ENCODE measurements at regions not wholly inside any gene's neighbourhood (a gene's known extent, or its start where the extent isn't known, plus 50 kb on each side); places are given as distances from the start of the nearest gene placed in this dataset.

DNA sequence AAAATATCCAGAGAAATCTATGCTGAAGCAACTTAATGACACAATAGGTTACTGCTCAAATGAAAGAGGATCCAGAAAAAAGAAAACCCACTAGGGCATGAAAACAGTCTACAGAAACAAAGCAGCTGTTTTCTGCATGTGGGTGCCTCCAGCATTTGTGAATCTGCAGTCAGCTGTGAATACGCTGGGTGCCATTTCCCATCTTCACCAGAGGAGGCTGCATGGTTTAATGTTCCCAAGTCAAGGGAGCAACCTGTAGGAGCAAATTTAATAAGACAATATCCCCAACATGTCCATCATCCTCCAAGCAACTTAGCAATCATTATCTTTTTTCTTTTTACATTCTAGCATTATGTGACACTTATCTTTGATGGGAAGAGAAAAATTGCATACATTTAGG lies 396.6 kb downstream of the BRINP2 start:
- peak; percentile 8 for DNase-seq (ENCODE audit: low read depth)
- H3K4me3 ChIP-seq (ENCODE audit: low read length) = no peak overlapping the region
- TF ChIP-seq, protein P1, sequence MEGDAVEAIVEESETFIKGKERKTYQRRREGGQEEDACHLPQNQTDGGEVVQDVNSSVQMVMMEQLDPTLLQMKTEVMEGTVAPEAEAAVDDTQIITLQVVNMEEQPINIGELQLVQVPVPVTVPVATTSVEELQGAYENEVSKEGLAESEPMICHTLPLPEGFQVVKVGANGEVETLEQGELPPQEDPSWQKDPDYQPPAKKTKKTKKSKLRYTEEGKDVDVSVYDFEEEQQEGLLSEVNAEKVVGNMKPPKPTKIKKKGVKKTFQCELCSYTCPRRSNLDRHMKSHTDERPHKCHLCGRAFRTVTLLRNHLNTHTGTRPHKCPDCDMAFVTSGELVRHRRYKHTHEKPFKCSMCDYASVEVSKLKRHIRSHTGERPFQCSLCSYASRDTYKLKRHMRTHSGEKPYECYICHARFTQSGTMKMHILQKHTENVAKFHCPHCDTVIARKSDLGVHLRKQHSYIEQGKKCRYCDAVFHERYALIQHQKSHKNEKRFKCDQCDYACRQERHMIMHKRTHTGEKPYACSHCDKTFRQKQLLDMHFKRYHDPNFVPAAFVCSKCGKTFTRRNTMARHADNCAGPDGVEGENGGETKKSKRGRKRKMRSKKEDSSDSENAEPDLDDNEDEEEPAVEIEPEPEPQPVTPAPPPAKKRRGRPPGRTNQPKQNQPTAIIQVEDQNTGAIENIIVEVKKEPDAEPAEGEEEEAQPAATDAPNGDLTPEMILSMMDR (conservative IDR thresholded peaks at IDR 0.05; ENCODE audit: low read length) = peak; percentile 46

DNA sequence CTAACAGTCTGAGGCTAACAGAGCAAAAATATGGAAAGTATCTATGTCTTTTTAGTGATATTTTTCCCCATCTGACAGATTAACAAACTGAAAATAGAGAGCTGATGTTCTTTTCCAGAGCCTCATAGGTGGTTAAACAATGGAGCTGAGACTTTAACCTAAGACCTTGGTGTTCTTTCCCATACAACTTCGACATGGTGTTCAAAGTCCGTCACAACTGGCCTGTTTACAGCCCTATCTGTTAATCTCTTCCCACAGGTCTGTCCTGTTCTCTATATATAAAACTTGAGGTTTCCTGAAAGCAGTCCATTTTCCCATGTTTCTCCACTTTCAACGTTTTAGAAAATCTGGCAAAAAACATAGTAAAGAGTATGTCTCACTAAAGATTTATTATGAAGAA lies 395.7 kb downstream of the BRINP2 start:
- no peak for DNase-seq (ENCODE audit: low read depth)
- TF ChIP-seq, protein P1 (conservative IDR thresholded peaks at IDR 0.05; ENCODE audit: low read length) = no peak
- H3K4me3 ChIP-seq (ENCODE audit: low read length) = no peak overlapping the region

DNA sequence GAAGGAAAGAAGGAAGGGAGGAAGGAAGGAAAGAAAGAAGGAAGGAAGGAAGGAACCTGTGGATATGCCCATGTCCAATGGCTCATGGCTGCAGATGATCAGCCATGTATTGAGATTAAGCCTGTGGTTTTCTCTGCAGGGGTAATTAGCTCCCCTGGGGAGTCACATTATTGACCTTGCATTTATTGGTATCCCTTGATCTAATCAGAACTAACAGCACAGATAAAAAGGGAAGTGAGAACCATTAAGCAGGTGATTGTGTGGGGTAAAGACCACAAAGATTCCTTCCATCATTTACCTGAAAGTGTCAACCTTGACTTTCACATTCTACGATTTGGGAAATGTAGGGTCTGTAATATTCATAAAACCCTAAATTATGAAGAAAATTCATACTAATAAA lies 390.7 kb downstream of the BRINP2 start:
- TF ChIP-seq, protein P1 (conservative IDR thresholded peaks at IDR 0.05; ENCODE audit: low read length) = no peak
- H3K4me3 ChIP-seq (ENCODE audit: low read length) = no peak overlapping the region
- no peak for DNase-seq (ENCODE audit: low read depth)

- no peak for DNase-seq (ENCODE audit: low read depth)
- no peak overlapping the region for H3K4me3 ChIP-seq (ENCODE audit: low read length)
- TF ChIP-seq, protein P1 (conservative IDR thresholded peaks at IDR 0.05; ENCODE audit: low read length) = no peak
Observed at GRCh38 chr1:177558372-177558771, 387.6 kb downstream of the BRINP2 start.

DNA sequence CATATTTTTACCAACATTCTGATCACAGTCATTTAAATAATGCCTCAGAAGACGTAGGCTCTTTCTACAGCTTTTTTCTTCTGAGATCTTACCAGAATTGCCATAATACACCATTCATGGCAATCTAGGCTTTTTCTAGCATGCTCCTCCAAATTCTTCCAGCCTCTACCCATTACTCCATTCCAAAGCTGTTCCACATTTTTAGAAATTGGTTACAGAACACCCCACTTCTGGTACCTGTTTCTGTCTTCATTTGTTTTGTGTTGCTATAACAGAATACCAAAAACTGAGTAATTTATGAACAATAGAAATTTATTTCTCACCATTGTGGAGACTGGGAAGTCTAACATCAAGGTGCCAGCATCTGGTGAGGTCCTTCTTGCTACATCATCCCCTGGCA lies 385.4 kb downstream of the BRINP2 start:
- no peak for DNase-seq (ENCODE audit: low read depth)
- H3K4me3 ChIP-seq (ENCODE audit: low read length) = no peak overlapping the region
- TF ChIP-seq, protein P1 (conservative IDR thresholded peaks at IDR 0.05; ENCODE audit: low read length) = no peak

DNA sequence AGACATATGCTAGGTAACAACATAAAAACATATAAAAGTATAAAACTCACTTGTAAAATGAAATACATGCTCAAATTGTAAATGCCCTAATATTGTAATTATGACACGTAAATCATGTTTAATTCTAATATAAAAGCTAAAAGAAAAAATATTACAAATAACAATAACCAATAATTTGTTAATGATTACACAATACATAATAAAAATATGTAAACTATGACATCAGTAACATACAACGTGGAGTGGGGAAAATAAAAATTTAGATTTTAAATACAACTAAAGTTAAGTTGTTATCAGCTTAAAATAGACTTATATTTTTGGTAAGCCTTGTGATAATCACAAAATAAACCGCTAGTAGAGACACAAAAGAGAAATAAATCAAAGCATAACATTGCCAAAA lies 376.4 kb downstream of the BRINP2 start:
- no peak for DNase-seq (ENCODE audit: low read depth)
- TF ChIP-seq, protein P1 (conservative IDR thresholded peaks at IDR 0.05; ENCODE audit: low read length) = no peak
- H3K4me3 ChIP-seq (ENCODE audit: low read length) = no peak overlapping the region

- TF ChIP-seq, protein P1 (conservative IDR thresholded peaks at IDR 0.05; ENCODE audit: low read length) = no peak
- H3K4me3 ChIP-seq (ENCODE audit: low read length) = no peak overlapping the region
- no peak for DNase-seq (ENCODE audit: low read depth)
Observed at GRCh38 chr1:177546346-177546745, 375.6 kb downstream of the BRINP2 start.

Measured in AG10803 (cell line).